ENCODE measurements at regions not wholly inside any gene's neighbourhood (a gene's known extent, or its start where the extent isn't known, plus 50 kb on each side); places are given as distances from the start of the nearest gene placed in this dataset.

DNA sequence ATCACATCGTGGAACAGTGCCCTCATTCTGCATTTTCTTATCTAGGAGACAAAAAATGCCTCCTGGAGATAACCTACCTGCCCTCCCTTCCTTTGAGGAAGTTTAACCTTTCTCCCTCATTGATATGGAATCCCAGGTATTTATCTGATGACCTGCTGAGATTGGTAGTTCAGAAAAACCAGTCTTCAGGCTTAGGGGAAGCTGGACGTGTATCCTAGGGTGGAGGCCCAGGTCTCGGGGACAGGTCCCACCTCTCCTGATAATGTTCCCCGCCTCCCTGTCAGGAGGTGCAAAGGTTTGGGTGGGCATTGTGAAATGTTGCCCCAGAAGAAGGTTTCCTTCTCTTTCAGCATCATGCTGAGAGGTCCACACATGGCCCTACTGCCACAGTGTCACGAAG lies 186.9 kb upstream of the NAV2 start:
- H2AK9ac ChIP-seq (replicated peaks; ENCODE audit: low read depth, low read length, poor library complexity) = no peak overlapping the region
- in situ Hi-C loops (cut with MboI; ENCODE audit: low sequenced_read_pairs) (no loop called here), dilution Hi-C loops (cut with HindIII; ENCODE audit: low sequenced_read_pairs, unreplicated experiment) (no loop called here), intact Hi-C loops (cut with micrococcal nuclease) (no loop called here)
- H2AFZ ChIP-seq (replicated peaks; ENCODE audit: low read length, poor library complexity) = no peak overlapping the region
- no peak overlapping the region for H3K4me2 ChIP-seq (ENCODE audit: low read depth, low read length)
- H3K27ac ChIP-seq (ENCODE audit: insufficient read depth, low read length) = no peak overlapping the region
- no peak overlapping the region for H4K5ac ChIP-seq (ENCODE audit: low read depth, low read length)
- H2BK20ac ChIP-seq (ENCODE audit: low read depth, low read length) = no peak overlapping the region
- no peaks in the 10 kb centered on the region for H3K79me1 ChIP-seq (ENCODE audit: low read depth in 1 of 2, low read length in 2 of 2)
- no peak overlapping the region for H4K91ac ChIP-seq (ENCODE audit: insufficient read depth, low read depth, low read length)
- ChIA-PET CTCF (no interaction called here), POLR2A (ENCODE audit: unreplicated experiment) (no interaction called here)
- H3K4ac ChIP-seq (ENCODE audit: low read depth, low read length) = no peak overlapping the region
- H3K18ac ChIP-seq (ENCODE audit: low read depth, low read length) = no peak overlapping the region
- H3K23ac ChIP-seq (ENCODE audit: low read depth, low read length) = no peak overlapping the region
- no peak overlapping the region for H3K56ac ChIP-seq (ENCODE audit: extremely low read depth, insufficient read depth, low read length)
- BruUV-seq (replicated peaks) = no TSS peak
- no peak overlapping the region for H2BK15ac ChIP-seq (ENCODE audit: low read depth, low read length)
- WGBS, 2 experiments (ENCODE audit: extremely low coverage in 2 of 2, insufficient read length in 1 of 2) = 43% methylated on average over 1 of the region's 5 CpGs; no CpG with 5 or more reads in 1 of the 2 experiments
- no peak overlapping the region for H2AK5ac ChIP-seq (ENCODE audit: low read depth, low read length)
- H3K9me3 ChIP-seq (ENCODE audit: control insufficient read depth, insufficient read depth, low read length) = no peaks in the 10 kb centered on the region
- DNase-seq = no peak
- H3K4me1 ChIP-seq (ENCODE audit: control insufficient read depth, insufficient read depth, low read length) = peaks cover 2% of the 10 kb centered on the region; the same call in 1 of the 2 replicates
- TF ChIP-seq, protein P1, sequence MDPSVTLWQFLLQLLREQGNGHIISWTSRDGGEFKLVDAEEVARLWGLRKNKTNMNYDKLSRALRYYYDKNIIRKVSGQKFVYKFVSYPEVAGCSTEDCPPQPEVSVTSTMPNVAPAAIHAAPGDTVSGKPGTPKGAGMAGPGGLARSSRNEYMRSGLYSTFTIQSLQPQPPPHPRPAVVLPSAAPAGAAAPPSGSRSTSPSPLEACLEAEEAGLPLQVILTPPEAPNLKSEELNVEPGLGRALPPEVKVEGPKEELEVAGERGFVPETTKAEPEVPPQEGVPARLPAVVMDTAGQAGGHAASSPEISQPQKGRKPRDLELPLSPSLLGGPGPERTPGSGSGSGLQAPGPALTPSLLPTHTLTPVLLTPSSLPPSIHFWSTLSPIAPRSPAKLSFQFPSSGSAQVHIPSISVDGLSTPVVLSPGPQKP (IDR thresholded peaks at IDR 0.05; ENCODE audit: borderline replicate concordance, low read depth, low read length) = no peak
- no peak for TF ChIP-seq CEBPB (IDR thresholded peaks at IDR 0.05; ENCODE audit: low read depth, low read length)
- H3K14ac ChIP-seq (replicated peaks; ENCODE audit: low read depth, low read length) = no peak overlapping the region
- no peak overlapping the region for H3K9ac ChIP-seq (ENCODE audit: low read depth, low read length)
- H3K9me1 ChIP-seq (ENCODE audit: insufficient read depth, low read length) = no peaks in the 10 kb centered on the region; the same call in 1 of the 2 replicates
- no peak overlapping the region for H4K8ac ChIP-seq (ENCODE audit: low read depth in 2 of 2, low read length in 2 of 2)
- no peak overlapping the region for H3K4me3 ChIP-seq (ENCODE audit: insufficient read depth, low read depth, low read length)
- H2BK5ac ChIP-seq (ENCODE audit: low read depth, low read length, poor library complexity, severe bottlenecking) = no peak overlapping the region
- H2BK120ac ChIP-seq (ENCODE audit: low read depth, low read length) = no peak overlapping the region
- peaks cover 15% of the 10 kb centered on the region for H3K27me3 ChIP-seq (ENCODE audit: control insufficient read depth, insufficient read depth, low read length)
- no peaks in the 10 kb centered on the region for H4K20me1 ChIP-seq (ENCODE audit: insufficient read depth, low read length)
- ATAC-seq (ENCODE audit: low read depth) = no peak
- H3K36me3 ChIP-seq (ENCODE audit: control insufficient read depth, insufficient read depth, low read length) = no peaks in the 10 kb centered on the region
